ENCODE measurements at regions not wholly inside any gene's neighbourhood (a gene's known extent, or its start where the extent isn't known, plus 50 kb on each side); places are given as distances from the start of the nearest gene placed in this dataset.

DNA sequence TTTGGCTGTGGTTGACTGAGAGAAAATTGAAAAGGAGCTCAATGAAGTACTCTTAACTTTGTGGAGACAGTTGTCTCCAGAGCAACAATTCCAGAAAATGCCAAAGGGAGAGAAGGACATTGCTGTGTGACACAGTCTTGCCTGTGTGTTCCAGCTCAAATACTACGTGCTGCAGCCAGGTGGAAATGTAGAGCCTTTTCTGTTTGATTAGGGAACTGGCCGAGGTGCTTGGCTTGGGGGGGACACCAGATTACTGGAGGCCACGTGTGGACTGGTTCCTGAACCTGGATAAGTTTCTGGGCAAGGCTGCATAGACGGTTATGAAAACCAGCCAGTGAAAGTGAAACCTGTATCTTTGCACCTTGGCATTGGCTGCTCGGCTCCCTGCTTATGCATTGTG lies 217.9 kb downstream of the CTH start:
- Histone ChIP-seq H3K4me3 (no peak overlapping the region), H3K27ac (no peak overlapping the region), H3K9me2 (ENCODE audit: insufficient read depth) (0 out of 2 replicates have a peak, but pooled peaks cover 3% of the 10 kb centered on the region), H3F3A (ENCODE audit: insufficient read depth, low read depth) (no peaks in the 10 kb centered on the region), H3K79me2 (ENCODE audit: low read depth) (no peaks in the 10 kb centered on the region), H3K36me3 (ENCODE audit: low read depth) (no peaks in the 10 kb centered on the region), H4K20me1 (ENCODE audit: insufficient read depth) (no peaks in the 10 kb centered on the region), H2AFZ (no peak overlapping the region), H3K4me1 (replicated peaks; ENCODE audit: insufficient read depth) (no peaks in the 10 kb centered on the region), H3K27me3 (ENCODE audit: insufficient read depth, low read depth) (no peaks in the 10 kb centered on the region), H3K4me2 (no peak overlapping the region), H3K9me3 (ENCODE audit: insufficient read depth, low read depth) (no peaks in the 10 kb centered on the region)
- ChIA-PET CTCF (no interaction called here), POLR2A (ENCODE audit: unreplicated experiment) (no interaction called here)
- TF ChIP-seq, protein P1, sequence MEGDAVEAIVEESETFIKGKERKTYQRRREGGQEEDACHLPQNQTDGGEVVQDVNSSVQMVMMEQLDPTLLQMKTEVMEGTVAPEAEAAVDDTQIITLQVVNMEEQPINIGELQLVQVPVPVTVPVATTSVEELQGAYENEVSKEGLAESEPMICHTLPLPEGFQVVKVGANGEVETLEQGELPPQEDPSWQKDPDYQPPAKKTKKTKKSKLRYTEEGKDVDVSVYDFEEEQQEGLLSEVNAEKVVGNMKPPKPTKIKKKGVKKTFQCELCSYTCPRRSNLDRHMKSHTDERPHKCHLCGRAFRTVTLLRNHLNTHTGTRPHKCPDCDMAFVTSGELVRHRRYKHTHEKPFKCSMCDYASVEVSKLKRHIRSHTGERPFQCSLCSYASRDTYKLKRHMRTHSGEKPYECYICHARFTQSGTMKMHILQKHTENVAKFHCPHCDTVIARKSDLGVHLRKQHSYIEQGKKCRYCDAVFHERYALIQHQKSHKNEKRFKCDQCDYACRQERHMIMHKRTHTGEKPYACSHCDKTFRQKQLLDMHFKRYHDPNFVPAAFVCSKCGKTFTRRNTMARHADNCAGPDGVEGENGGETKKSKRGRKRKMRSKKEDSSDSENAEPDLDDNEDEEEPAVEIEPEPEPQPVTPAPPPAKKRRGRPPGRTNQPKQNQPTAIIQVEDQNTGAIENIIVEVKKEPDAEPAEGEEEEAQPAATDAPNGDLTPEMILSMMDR (conservative IDR thresholded peaks at IDR 0.05), result no peak
- TF ChIP-seq EZH2 (IDR thresholded peaks at IDR 0.05; ENCODE audit: low read depth), result no peak
- BruUV-seq (replicated peaks), result no TSS peak
- intact Hi-C loops (cut with micrococcal nuclease; ENCODE audit: unreplicated experiment), result no loop called here
- DNase-seq, result no peak

DNA sequence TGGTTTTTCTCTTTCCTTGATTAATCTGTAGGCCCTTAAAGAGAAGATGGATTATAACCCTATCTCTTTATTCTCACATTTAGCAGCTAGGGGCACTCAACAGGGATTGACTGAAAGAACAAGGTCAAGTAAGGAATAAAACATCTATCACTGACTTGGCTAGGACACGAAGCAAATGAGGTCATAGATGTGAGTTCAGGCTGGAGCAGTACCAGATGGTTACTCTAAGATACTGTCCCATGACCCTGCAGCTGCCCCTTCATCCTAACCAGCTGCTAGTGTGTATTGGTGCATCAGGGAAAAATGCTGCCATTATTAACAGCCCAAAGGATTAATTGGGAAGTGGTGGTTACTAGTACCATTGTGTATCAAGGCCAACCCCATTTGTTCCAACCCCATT lies 221.9 kb downstream of the CTH start:
- ChIA-PET POLR2A (ENCODE audit: unreplicated experiment) (no interaction called here), CTCF (interaction anchor here (0.6 kb wide), 1 partner anchor 742 kb away, joined by 4 read pairs; no protein-coding TSS in a partner anchor)
- Histone ChIP-seq H3K9me3 (ENCODE audit: insufficient read depth, low read depth) (no peaks in the 10 kb centered on the region), H4K20me1 (ENCODE audit: insufficient read depth) (0 out of 2 replicates have a peak, but pooled peaks cover 3% of the 10 kb centered on the region), H3K4me3 (no peak overlapping the region), H3K4me1 (replicated peaks; ENCODE audit: insufficient read depth) (no peaks in the 10 kb centered on the region), H3K36me3 (ENCODE audit: low read depth) (no peaks in the 10 kb centered on the region), H3K27me3 (ENCODE audit: insufficient read depth, low read depth) (no peaks in the 10 kb centered on the region), H3K4me2 (no peak overlapping the region), H3F3A (ENCODE audit: insufficient read depth, low read depth) (no peaks in the 10 kb centered on the region), H3K9me2 (ENCODE audit: insufficient read depth) (no peaks in the 10 kb centered on the region; the same call in 1 of the 2 replicates), H3K27ac (no peak overlapping the region), H3K79me2 (ENCODE audit: low read depth) (no peaks in the 10 kb centered on the region), H2AFZ (no peak overlapping the region)
- DNase-seq, result no peak
- intact Hi-C loops (cut with micrococcal nuclease; ENCODE audit: unreplicated experiment), result no loop called here
- TF ChIP-seq, protein P1 (conservative IDR thresholded peaks at IDR 0.05), result no peak
- no peak for TF ChIP-seq EZH2 (IDR thresholded peaks at IDR 0.05; ENCODE audit: low read depth)
- BruUV-seq (replicated peaks), result no TSS peak

DNA sequence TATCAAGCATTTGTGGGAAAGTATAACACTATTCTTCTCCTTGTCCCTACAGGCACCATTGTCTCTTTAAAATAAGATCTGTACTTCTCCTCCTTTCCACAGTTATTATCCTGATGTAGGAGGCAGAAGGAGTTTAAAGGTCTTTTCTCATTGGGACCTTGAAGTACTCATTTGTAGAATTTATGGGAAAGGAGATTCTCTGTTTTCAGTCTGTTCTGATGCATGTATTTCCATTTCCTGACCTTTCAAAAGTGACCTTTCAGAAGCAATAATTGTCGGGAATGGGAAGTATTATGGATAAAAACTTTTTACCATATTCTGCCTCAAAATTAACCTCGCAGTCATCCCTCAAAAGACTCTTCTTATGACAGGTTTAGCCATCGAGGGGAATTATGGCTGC lies 224.8 kb downstream of the CTH start:
- DNase-seq, result no peak
- Histone ChIP-seq H2AFZ (no peak overlapping the region), H3K4me1 (replicated peaks; ENCODE audit: insufficient read depth) (no peaks in the 10 kb centered on the region), H3K79me2 (ENCODE audit: low read depth) (no peaks in the 10 kb centered on the region), H3K9me3 (ENCODE audit: insufficient read depth, low read depth) (no peaks in the 10 kb centered on the region), H3K36me3 (ENCODE audit: low read depth) (no peaks in the 10 kb centered on the region), H3K9me2 (ENCODE audit: insufficient read depth) (no peaks in the 10 kb centered on the region; the same call in 1 of the 2 replicates), H3K27me3 (ENCODE audit: insufficient read depth, low read depth) (no peaks in the 10 kb centered on the region), H3K4me2 (no peak overlapping the region), H4K20me1 (ENCODE audit: insufficient read depth) (0 out of 2 replicates have a peak, but pooled peaks cover 3% of the 10 kb centered on the region), H3K4me3 (no peak overlapping the region), H3F3A (ENCODE audit: insufficient read depth, low read depth) (no peaks in the 10 kb centered on the region), H3K27ac (no peak overlapping the region)
- intact Hi-C loops (cut with micrococcal nuclease; ENCODE audit: unreplicated experiment), result no loop called here
- ChIA-PET POLR2A (ENCODE audit: unreplicated experiment) (no interaction called here), CTCF (no interaction called here)
- TF ChIP-seq EZH2 (IDR thresholded peaks at IDR 0.05; ENCODE audit: low read depth), result no peak
- TF ChIP-seq, protein P1 (conservative IDR thresholded peaks at IDR 0.05), result no peak
- BruUV-seq (replicated peaks), result no TSS peak

All from PC-9 (cell line).